ENCODE measurements at regions not wholly inside any gene's neighbourhood (a gene's known extent, or its start where the extent isn't known, plus 50 kb on each side); places are given as distances from the start of the nearest gene placed in this dataset.

DNA sequence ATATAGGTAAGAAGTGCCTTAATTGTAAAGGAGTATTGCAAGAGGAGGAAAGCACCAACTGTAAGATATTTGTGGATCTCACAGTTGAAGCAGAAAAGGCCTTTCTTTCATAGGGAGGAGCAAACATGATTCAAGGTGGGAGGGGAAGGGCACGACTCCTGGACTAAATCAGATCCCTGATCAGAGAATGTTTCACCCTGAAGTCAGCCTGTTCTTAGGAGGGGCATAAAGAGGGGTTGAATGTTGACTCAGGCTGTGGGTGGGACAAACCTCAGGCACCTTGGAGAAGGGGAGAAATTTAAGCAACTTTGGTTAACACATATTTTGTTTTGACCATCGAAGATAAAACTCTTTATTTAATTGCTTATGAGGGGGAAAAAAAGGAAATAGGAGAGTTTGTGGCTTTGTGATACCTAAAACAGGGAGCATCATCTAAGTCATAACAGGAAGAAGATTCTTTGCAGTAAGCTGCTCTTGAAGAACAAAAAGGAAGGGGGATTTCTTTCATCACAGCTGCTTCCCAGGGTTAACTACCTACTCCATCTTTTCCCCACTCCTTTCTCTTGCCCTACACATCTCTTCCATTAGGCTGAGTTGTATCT, 158.6 kb upstream of the ZNF267 start:
- 0 out of 2 replicates have a peak overlapping the region, but pooled peaks have one; percentile 35 for H3K27ac ChIP-seq (ENCODE audit: control insufficient read depth, insufficient read depth)
- DNase-seq (ENCODE audit: low read depth, low spot score) (no peak), FAIRE-seq (no peak), ATAC-seq (no peak)
- peaks cover 32% of the 10 kb centered on the region for H3K79me2 ChIP-seq (ENCODE audit: control insufficient read depth, insufficient read depth, low read length)
- peaks cover 6% of the 10 kb centered on the region for H3K4me1 ChIP-seq (ENCODE audit: control insufficient read depth, insufficient read depth, low read length)
- CTCF ChIA-PET = interaction anchor here (0.6 to 5.1 kb wide), 10 partner anchors 9 to 255 kb away, joined by 4 to 45 read pairs (median 6); partner anchors contain the start of genes RUSF1 and ZNF267
- H4K20me1 ChIP-seq (ENCODE audit: control insufficient read depth, insufficient read depth) = no peaks in the 10 kb centered on the region
- in situ Hi-C loops (cut with MboI) (loop anchor here (5.0 to 10.0 kb wide), 2 partner anchors 157 to 760 kb away; partner anchors contain the start of genes SETD1A and ZNF267), intact Hi-C loops (cut with micrococcal nuclease; ENCODE audit: unreplicated experiment) (loop anchor here (1.0 to 5.0 kb wide), 2 partner anchors 14 to 208 kb away; partner anchors contain the start of gene RUSF1)
- peak overlapping the region; percentile 90; the same call in 1 of the 2 replicates for H3K4me2 ChIP-seq (ENCODE audit: control insufficient read depth, insufficient read depth)
- H3K9ac ChIP-seq (ENCODE audit: control insufficient read depth, insufficient read depth, low read length) = no peak overlapping the region
- no TSS peak for BruUV-seq (replicated peaks)
- H3K9me3 ChIP-seq (replicated peaks; ENCODE audit: control insufficient read depth, insufficient read depth, low read length) = peaks cover 4% of the 10 kb centered on the region; the same call in 2 of the 3 replicates
- peaks cover 1 to 11% of the 10 kb centered on the region in 2 experiments; a peak in 2 of 4 replicates for H3K36me3 ChIP-seq (ENCODE audit: control insufficient read depth in 2 of 2, insufficient read depth in 2 of 2, low read length in 1 of 2)
- H3K4me3 ChIP-seq = peak overlapping the region; percentile 75
- POLR2A ChIA-PET = interaction anchor here (2.3 to 4.3 kb wide), 2 partner anchors 13 to 256 kb away, joined by 13 to 32 read pairs; partner anchors contain the start of gene ARMC5
- SMC1A ChIA-PET (ENCODE audit: uncharacterized antibody, unreplicated experiment) = interaction anchor here (1.1 to 3.4 kb wide), 3 partner anchors 13 to 255 kb away, joined by 5 to 16 read pairs (median 7); no protein-coding TSS in a partner anchor
- 3% methylated on average over 2 of the region's 2 CpGs for WGBS (ENCODE audit: insufficient coverage, insufficient replicate concordance, low lambda C conversion rate, missing lambda C conversion rate)
- H3K27me3 ChIP-seq (replicated peaks in 1 of 2; ENCODE audit: control insufficient read depth in 2 of 2, insufficient read depth in 2 of 2, low read length in 1 of 2) = no peaks in the 10 kb centered on the region
- RAD21 ChIA-PET (ENCODE audit: unreplicated experiment) = interaction anchor here (1.0 to 1.8 kb wide), 5 partner anchors 10 to 254 kb away, joined by 3 to 9 read pairs (median 4); partner anchors contain the start of gene ZNF267
- H2AFZ ChIP-seq (ENCODE audit: control insufficient read depth, low read depth, low read length) = no peak overlapping the region
- TF ChIP-seq MTA2 (IDR thresholded peaks at IDR 0.05; ENCODE audit: low read depth) = peak; percentile 54
- TF ChIP-seq ZBED1 (IDR thresholded peaks at IDR 0.05; ENCODE audit: borderline replicate concordance) = no peak
- TF ChIP-seq SREBF2 (IDR thresholded peaks at IDR 0.05; ENCODE audit: low read length) = no peak
- TF ChIP-seq, protein P1, sequence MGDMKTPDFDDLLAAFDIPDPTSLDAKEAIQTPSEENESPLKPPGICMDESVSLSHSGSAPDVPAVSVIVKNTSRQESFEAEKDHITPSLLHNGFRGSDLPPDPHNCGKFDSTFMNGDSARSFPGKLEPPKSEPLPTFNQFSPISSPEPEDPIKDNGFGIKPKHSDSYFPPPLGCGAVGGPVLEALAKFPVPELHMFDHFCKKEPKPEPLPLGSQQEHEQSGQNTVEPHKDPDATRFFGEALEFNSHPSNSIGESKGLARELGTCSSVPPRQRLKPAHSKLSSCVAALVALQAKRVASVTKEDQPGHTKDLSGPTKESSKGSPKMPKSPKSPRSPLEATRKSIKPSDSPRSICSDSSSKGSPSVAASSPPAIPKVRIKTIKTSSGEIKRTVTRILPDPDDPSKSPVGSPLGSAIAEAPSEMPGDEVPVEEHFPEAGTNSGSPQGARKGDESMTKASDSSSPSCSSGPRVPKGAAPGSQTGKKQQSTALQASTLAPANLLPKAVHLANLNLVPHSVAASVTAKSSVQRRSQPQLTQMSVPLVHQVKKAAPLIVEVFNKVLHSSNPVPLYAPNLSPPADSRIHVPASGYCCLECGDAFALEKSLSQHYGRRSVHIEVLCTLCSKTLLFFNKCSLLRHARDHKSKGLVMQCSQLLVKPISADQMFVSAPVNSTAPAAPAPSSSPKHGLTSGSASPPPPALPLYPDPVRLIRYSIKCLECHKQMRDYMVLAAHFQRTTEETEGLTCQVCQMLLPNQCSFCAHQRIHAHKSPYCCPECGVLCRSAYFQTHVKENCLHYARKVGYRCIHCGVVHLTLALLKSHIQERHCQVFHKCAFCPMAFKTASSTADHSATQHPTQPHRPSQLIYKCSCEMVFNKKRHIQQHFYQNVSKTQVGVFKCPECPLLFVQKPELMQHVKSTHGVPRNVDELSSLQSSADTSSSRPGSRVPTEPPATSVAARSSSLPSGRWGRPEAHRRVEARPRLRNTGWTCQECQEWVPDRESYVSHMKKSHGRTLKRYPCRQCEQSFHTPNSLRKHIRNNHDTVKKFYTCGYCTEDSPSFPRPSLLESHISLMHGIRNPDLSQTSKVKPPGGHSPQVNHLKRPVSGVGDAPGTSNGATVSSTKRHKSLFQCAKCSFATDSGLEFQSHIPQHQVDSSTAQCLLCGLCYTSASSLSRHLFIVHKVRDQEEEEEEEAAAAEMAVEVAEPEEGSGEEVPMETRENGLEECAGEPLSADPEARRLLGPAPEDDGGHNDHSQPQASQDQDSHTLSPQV (IDR thresholded peaks at IDR 0.05) = no peak
- TF ChIP-seq EED (IDR thresholded peaks at IDR 0.05; ENCODE audit: low read depth) = no peak
- TF ChIP-seq ZSCAN29 (IDR thresholded peaks at IDR 0.05) = no peak
- TF ChIP-seq, protein P2, sequence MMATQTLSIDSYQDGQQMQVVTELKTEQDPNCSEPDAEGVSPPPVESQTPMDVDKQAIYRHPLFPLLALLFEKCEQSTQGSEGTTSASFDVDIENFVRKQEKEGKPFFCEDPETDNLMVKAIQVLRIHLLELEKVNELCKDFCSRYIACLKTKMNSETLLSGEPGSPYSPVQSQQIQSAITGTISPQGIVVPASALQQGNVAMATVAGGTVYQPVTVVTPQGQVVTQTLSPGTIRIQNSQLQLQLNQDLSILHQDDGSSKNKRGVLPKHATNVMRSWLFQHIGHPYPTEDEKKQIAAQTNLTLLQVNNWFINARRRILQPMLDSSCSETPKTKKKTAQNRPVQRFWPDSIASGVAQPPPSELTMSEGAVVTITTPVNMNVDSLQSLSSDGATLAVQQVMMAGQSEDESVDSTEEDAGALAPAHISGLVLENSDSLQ (IDR thresholded peaks at IDR 0.05) = no peak
- TF ChIP-seq PAX5 (IDR thresholded peaks at IDR 0.05; ENCODE audit: borderline replicate concordance, low read depth, low read length) = no peak
- no peak; the same call in 1 of the 2 replicates for TF ChIP-seq POLR2A (IDR thresholded peaks at IDR 0.05; ENCODE audit: low read depth, low read length)
- TF ChIP-seq CBFB (IDR thresholded peaks at IDR 0.05; ENCODE audit: low read depth) = no peak
- TF ChIP-seq TARDBP (IDR thresholded peaks at IDR 0.05; ENCODE audit: borderline replicate concordance) = no peak
- TF ChIP-seq CHD4 (IDR thresholded peaks at IDR 0.05) = no peak
- no peak for TF ChIP-seq TCF7 (IDR thresholded peaks at IDR 0.05; ENCODE audit: borderline replicate concordance)
- peak in 1 of 2 experiments; percentile 60; a peak in 1 of 4 replicates for TF ChIP-seq ETV6 (conservative IDR thresholded peaks at IDR 0.05 in 1 of 2, IDR thresholded peaks at IDR 0.05 in 1 of 2; ENCODE audit: borderline replicate concordance in 1 of 2, low read depth in 1 of 2)
- peak in 1 of 2 experiments; percentile 17; a peak in 1 of 4 replicates for TF ChIP-seq IKZF2 (IDR thresholded peaks at IDR 0.05)
- no peak for TF ChIP-seq MTA3 (IDR thresholded peaks at IDR 0.05; ENCODE audit: borderline replicate concordance, low read length)
- no peak for TF ChIP-seq SP1 (IDR thresholded peaks at IDR 0.05; ENCODE audit: low read depth, low read length)
- no peak for TF ChIP-seq ZNF217 (IDR thresholded peaks at IDR 0.05)
- no peak for TF ChIP-seq DPF2 (IDR thresholded peaks at IDR 0.05)
- TF ChIP-seq LARP7 (IDR thresholded peaks at IDR 0.05) = no peak
- TF ChIP-seq IKZF1 (conservative IDR thresholded peaks at IDR 0.05) = peak; percentile 48; the same call in 1 of the 2 replicates
- no peak for TF ChIP-seq MEF2A (IDR thresholded peaks at IDR 0.05; ENCODE audit: insufficient read depth, low read depth, low read length)
- TF ChIP-seq NFYA (IDR thresholded peaks at IDR 0.05; ENCODE audit: borderline replicate concordance, low read depth, low read length) = no peak

All from GM12878 (cell line).